Ishikawa (cell line): ENCODE measurements at regions not wholly inside any gene's neighbourhood (a gene's known extent, or its start where the extent isn't known, plus 50 kb on each side); places are given as distances from the start of the nearest gene placed in this dataset.

Source experiments
- CEBPB ChIP-seq: IDR thresholded peaks from 2 replicates; pipeline ENCODE4 v1.6.1; 2012
- CREB1 ChIP-seq: IDR thresholded peaks from 2 replicates; pipeline ENCODE4 v1.6.1; 2012; ENCODE audit warnings: low read depth
- EGR1 ChIP-seq: IDR thresholded peaks from 2 replicates; pipeline ENCODE4 v1.6.1; 2012
- EP300 ChIP-seq: IDR thresholded peaks from 2 replicates; pipeline ENCODE4 v1.6.1; 2012; ENCODE audit warnings: borderline replicate concordance
- FOXM1 ChIP-seq: IDR thresholded peaks from 2 replicates; pipeline ENCODE4 v1.6.1; 2012; ENCODE audit warnings: low read depth, borderline replicate concordance
- MAX ChIP-seq: IDR thresholded peaks from 2 replicates; pipeline ENCODE4 v1.6.1; 2012
- NFIC ChIP-seq: IDR thresholded peaks from 2 replicates; pipeline ENCODE4 v1.6.1; 2012
- RAD21 ChIP-seq: IDR thresholded peaks from 2 replicates; pipeline ENCODE4 v1.6.1; 2012; ENCODE audit warnings: low read depth
- TAF1 ChIP-seq: IDR thresholded peaks from 2 replicates; pipeline ENCODE4 v1.6.1; 2012; ENCODE audit warnings: low read depth, mild to moderate bottlenecking
- TCF12 ChIP-seq: IDR thresholded peaks from 2 replicates; pipeline ENCODE4 v1.6.1; 2012; ENCODE audit warnings: low read depth
- TEAD4 ChIP-seq: IDR thresholded peaks from 2 replicates; pipeline ENCODE4 v1.6.1; 2012
- USF1 ChIP-seq: IDR thresholded peaks from 2 replicates; pipeline ENCODE4 v1.6.1; 2012
- YY1 ChIP-seq: IDR thresholded peaks from 2 replicates; pipeline ENCODE4 v1.6.1; 2012; ENCODE audit warnings: low read depth
- ZBTB7A ChIP-seq: IDR thresholded peaks from 2 replicates; pipeline ENCODE4 v1.6.1; 2012; ENCODE audit warnings: low read depth
- TF ChIP-seq, protein P1 (sequence below): IDR thresholded peaks from 2 replicates; pipeline ENCODE4 v1.6.1; 2012; ENCODE audit warnings: low read depth, mild to moderate bottlenecking

- no peak for TF ChIP-seq FOXM1
- TF ChIP-seq USF1: no peak
- no peak for TF ChIP-seq MAX
- TF ChIP-seq NFIC: no peak
- TF ChIP-seq RAD21: no peak
- no peak for TF ChIP-seq CEBPB
- no peak for TF ChIP-seq TCF12
Measured at GRCh38 chr5:175365866-175366265, 78.1 kb downstream of the DRD1 start.

GRCh38 chr5:175363300-175363699, 80.7 kb downstream of the DRD1 start:
- TF ChIP-seq NFIC: no peak
- TF ChIP-seq TEAD4: no peak
- no peak for TF ChIP-seq RAD21
- TF ChIP-seq FOXM1: no peak
- TF ChIP-seq CEBPB: no peak
- TF ChIP-seq CREB1: no peak
- TF ChIP-seq EGR1: no peak
- no peak for TF ChIP-seq MAX
- TF ChIP-seq EP300: no peak
- TF ChIP-seq USF1: no peak
- TF ChIP-seq, protein P1, sequence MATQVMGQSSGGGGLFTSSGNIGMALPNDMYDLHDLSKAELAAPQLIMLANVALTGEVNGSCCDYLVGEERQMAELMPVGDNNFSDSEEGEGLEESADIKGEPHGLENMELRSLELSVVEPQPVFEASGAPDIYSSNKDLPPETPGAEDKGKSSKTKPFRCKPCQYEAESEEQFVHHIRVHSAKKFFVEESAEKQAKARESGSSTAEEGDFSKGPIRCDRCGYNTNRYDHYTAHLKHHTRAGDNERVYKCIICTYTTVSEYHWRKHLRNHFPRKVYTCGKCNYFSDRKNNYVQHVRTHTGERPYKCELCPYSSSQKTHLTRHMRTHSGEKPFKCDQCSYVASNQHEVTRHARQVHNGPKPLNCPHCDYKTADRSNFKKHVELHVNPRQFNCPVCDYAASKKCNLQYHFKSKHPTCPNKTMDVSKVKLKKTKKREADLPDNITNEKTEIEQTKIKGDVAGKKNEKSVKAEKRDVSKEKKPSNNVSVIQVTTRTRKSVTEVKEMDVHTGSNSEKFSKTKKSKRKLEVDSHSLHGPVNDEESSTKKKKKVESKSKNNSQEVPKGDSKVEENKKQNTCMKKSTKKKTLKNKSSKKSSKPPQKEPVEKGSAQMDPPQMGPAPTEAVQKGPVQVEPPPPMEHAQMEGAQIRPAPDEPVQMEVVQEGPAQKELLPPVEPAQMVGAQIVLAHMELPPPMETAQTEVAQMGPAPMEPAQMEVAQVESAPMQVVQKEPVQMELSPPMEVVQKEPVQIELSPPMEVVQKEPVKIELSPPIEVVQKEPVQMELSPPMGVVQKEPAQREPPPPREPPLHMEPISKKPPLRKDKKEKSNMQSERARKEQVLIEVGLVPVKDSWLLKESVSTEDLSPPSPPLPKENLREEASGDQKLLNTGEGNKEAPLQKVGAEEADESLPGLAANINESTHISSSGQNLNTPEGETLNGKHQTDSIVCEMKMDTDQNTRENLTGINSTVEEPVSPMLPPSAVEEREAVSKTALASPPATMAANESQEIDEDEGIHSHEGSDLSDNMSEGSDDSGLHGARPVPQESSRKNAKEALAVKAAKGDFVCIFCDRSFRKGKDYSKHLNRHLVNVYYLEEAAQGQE: no peak
- TF ChIP-seq TAF1: no peak
- TF ChIP-seq TCF12: no peak
- no peak for TF ChIP-seq ZBTB7A
- TF ChIP-seq YY1: no peak

GRCh38 chr5:175357995-175358394, 86.0 kb downstream of the DRD1 start:
- TF ChIP-seq ZBTB7A (no peak), TAF1 (no peak), TCF12 (no peak), NFIC (no peak), EP300 (no peak), RAD21 (no peak), MAX (no peak), TEAD4 (no peak), CREB1 (no peak), FOXM1 (no peak), USF1 (no peak), YY1 (no peak), EGR1 (no peak), CEBPB (no peak)
- TF ChIP-seq, protein P1: no peak

- no peak for TF ChIP-seq EP300
- TF ChIP-seq RAD21: no peak
- no peak for TF ChIP-seq CEBPB
- no peak for TF ChIP-seq TEAD4
- no peak for TF ChIP-seq USF1
- no peak for TF ChIP-seq TCF12
- TF ChIP-seq TAF1: no peak
- no peak for TF ChIP-seq EGR1
- TF ChIP-seq ZBTB7A: no peak
- no peak for TF ChIP-seq CREB1
- TF ChIP-seq NFIC: no peak
- no peak for TF ChIP-seq YY1
- TF ChIP-seq MAX: no peak
- TF ChIP-seq FOXM1: no peak
- TF ChIP-seq, protein P1: no peak
Measured at GRCh38 chr5:175356428-175356827, 87.6 kb downstream of the DRD1 start.
